ENCODE measurements at regions not wholly inside any gene's neighbourhood (a gene's known extent, or its start where the extent isn't known, plus 50 kb on each side); places are given as distances from the start of the nearest gene placed in this dataset.

DNA sequence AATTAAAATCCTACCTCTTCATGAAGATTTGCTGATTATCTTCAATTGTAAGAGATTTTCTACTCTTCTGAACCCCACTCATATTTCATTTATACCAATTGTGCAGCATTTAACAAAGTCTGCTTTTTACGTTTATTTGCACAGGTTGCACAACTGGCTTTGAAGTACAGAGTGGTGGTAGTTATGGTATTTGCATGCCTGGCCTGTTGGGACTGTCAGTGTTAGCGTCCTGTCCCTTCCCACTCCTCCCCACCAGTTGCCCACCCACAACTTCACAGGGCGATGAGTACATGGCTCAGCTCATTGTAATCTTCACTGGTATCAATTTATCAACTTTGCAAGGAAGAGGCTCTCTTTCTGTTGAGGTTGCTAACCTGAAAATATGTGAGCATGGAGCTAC lies 372.3 kb downstream of the AASDHPPT start:
- H3K27me3 ChIP-seq = no peaks in the 10 kb centered on the region
- H3K27ac ChIP-seq = no peak overlapping the region
- intact Hi-C loops (cut with DNase I; ENCODE audit: low total_unique reads) (no loop called here), in situ Hi-C loops (cut with MboI; ENCODE audit: low sequenced_read_pairs in 4 of 4) (no loop called here)
- H3K9me3 ChIP-seq = no peaks in the 10 kb centered on the region
- H3K4me1 ChIP-seq = no peaks in the 10 kb centered on the region
- no peak overlapping the region for H3K4me3 ChIP-seq
- DNase-seq (no peak), ATAC-seq (no peak)
- H3K36me3 ChIP-seq = no peaks in the 10 kb centered on the region
- TF ChIP-seq POLR2A (IDR thresholded peaks at IDR 0.05) (no peak), CTCF (IDR thresholded peaks at IDR 0.05 in 4 of 5, conservative IDR thresholded peaks at IDR 0.05 in 1 of 5) (no peak)

GRCh38 chr11:106451228-106451922 lies 373.9 kb downstream of the AASDHPPT start:
- Histone ChIP-seq H3K27me3 (no peaks in the 10 kb centered on the region), H3K27ac (no peak overlapping the region), H3K4me1 (no peaks in the 10 kb centered on the region), H3K9me3 (no peaks in the 10 kb centered on the region), H3K36me3 (no peaks in the 10 kb centered on the region), H3K4me3 (no peak overlapping the region)
- intact Hi-C loops (cut with DNase I; ENCODE audit: low total_unique reads) (no loop called here), in situ Hi-C loops (cut with MboI; ENCODE audit: low sequenced_read_pairs in 4 of 4) (no loop called here)
- no peak for TF ChIP-seq POLR2A (IDR thresholded peaks at IDR 0.05)
- TF ChIP-seq CTCF (IDR thresholded peaks at IDR 0.05 in 4 of 5, conservative IDR thresholded peaks at IDR 0.05 in 1 of 5) = no peak
- DNase-seq = no peak
- ATAC-seq = no peak

GRCh38 chr11:106456647-106457046 lies 379.2 kb downstream of the AASDHPPT start:
- no peak overlapping the region for H3K27ac ChIP-seq
- no peaks in the 10 kb centered on the region for H3K36me3 ChIP-seq
- H3K9me3 ChIP-seq = no peaks in the 10 kb centered on the region
- no peaks in the 10 kb centered on the region for H3K4me1 ChIP-seq
- no peak for TF ChIP-seq POLR2A (IDR thresholded peaks at IDR 0.05)
- no peak for TF ChIP-seq CTCF (IDR thresholded peaks at IDR 0.05 in 4 of 5, conservative IDR thresholded peaks at IDR 0.05 in 1 of 5)
- DNase-seq (no peak), ATAC-seq (no peak)
- intact Hi-C loops (cut with DNase I; ENCODE audit: low total_unique reads) (no loop called here), in situ Hi-C loops (cut with MboI; ENCODE audit: low sequenced_read_pairs in 4 of 4) (no loop called here)
- no peaks in the 10 kb centered on the region for H3K27me3 ChIP-seq
- no peak overlapping the region for H3K4me3 ChIP-seq

DNA sequence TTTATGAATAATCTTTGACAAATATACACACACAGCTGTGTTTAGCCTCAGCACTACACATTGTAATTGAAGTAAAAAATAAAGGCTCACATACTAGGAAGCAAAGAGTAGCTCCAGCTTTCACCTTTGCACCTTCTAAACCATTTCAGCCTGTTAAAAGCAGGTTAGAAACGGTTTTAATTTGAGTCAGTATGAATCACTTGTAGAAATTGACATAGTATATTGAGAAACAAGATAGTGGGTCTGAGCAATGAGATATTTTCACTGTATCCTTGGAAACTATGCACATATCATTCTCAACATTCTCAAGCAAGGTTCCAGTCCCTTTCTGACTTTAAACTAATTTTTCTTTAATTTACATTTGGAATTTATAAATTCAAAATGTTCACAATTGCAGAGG lies 380.3 kb downstream of the AASDHPPT start:
- intact Hi-C loops (cut with DNase I; ENCODE audit: low total_unique reads) = no loop called here
- no peak for ATAC-seq
- Histone ChIP-seq H3K27ac (no peak overlapping the region), H3K4me1 (no peaks in the 10 kb centered on the region), H3K9me3 (no peaks in the 10 kb centered on the region), H3K36me3 (no peaks in the 10 kb centered on the region), H3K27me3 (no peaks in the 10 kb centered on the region), H3K4me3 (no peak overlapping the region)
- in situ Hi-C loops (cut with MboI; ENCODE audit: low sequenced_read_pairs in 4 of 4) = no loop called here
- no peak for DNase-seq
- no peak for TF ChIP-seq CTCF (IDR thresholded peaks at IDR 0.05 in 4 of 5, conservative IDR thresholded peaks at IDR 0.05 in 1 of 5)
- no peak for TF ChIP-seq POLR2A (IDR thresholded peaks at IDR 0.05)

GRCh38 chr11:106459135-106459534 lies 381.7 kb downstream of the AASDHPPT start:
- intact Hi-C loops (cut with DNase I; ENCODE audit: low total_unique reads) = no loop called here
- no peak overlapping the region for H3K27ac ChIP-seq

More at GRCh38 chr11:106459135-106459534, 381.7 kb downstream of the AASDHPPT start:
- Histone ChIP-seq H3K27me3 (no peaks in the 10 kb centered on the region), H3K4me1 (no peaks in the 10 kb centered on the region), H3K9me3 (no peaks in the 10 kb centered on the region), H3K36me3 (no peaks in the 10 kb centered on the region), H3K4me3 (no peak overlapping the region)
- DNase-seq (no peak), ATAC-seq (no peak)
- no peak for TF ChIP-seq CTCF (IDR thresholded peaks at IDR 0.05 in 4 of 5, conservative IDR thresholded peaks at IDR 0.05 in 1 of 5)
- no peak for TF ChIP-seq POLR2A (IDR thresholded peaks at IDR 0.05)
- in situ Hi-C loops (cut with MboI; ENCODE audit: low sequenced_read_pairs in 4 of 4) = no loop called here
